Left cardiac atrium (tissue), 4 donors: ENCODE measurements at regions not wholly inside any gene's neighbourhood (a gene's known extent, or its start where the extent isn't known, plus 50 kb on each side); places are given as distances from the start of the nearest gene placed in this dataset.

Experiments
- ATAC-seq, 2 donors: fragments of 200-7000 bp; cut with Tn5 transposase; one replicate each; pipeline ENCODE4 v1.9.1; 2020; ENCODE audit warnings: mild to moderate bottlenecking in 2 of 2, moderate library complexity in 2 of 2
- DNase-seq: peaks from one replicate; pipeline ENCODE4 v3.0.0-alpha.2; 2020
- intact Hi-C, 2 donors: fragments of 100-400 bp; cut with DNase I; formaldehyde crosslinking; loops; one replicate each; pipeline versions ENCODE4 v1.14.1 to v1.15.1; 2022 to 2023
- donor health status: DM: no; HTN: yes; CAD: no.
- donor health status: DM: no; HTN: yes; CAD: no; lungs with severe emphysema.
- donor health status: DM: yes; HTN: yes; CAD: no.
- donor health status: Dilated cardiomyopathy.

GRCh38 chr6:22221630-22222029, 75.2 kb downstream of the PRL start:
- DNase-seq (no peak), ATAC-seq (no peak)
- intact Hi-C loops, result no loop called here

GRCh38 chr6:22222469-22222868, 74.4 kb downstream of the PRL start:
- intact Hi-C loops, result no loop called here
- DNase-seq (no peak), ATAC-seq (no peak)

GRCh38 chr6:22227824-22228610, 68.8 kb downstream of the PRL start:
- intact Hi-C loops, result no loop called here
- DNase-seq, result no peak
- no peak for ATAC-seq

GRCh38 chr6:22231050-22231449, 65.8 kb downstream of the PRL start:
- ATAC-seq, result no peak

GRCh38 chr6:22231616-22232015, 65.2 kb downstream of the PRL start:
- ATAC-seq, result no peak
- no peak for DNase-seq
- intact Hi-C loops, result no loop called here

More at GRCh38 chr6:22231050-22231449, 65.8 kb downstream of the PRL start:
- intact Hi-C loops, result no loop called here
- DNase-seq, result no peak

DNA sequence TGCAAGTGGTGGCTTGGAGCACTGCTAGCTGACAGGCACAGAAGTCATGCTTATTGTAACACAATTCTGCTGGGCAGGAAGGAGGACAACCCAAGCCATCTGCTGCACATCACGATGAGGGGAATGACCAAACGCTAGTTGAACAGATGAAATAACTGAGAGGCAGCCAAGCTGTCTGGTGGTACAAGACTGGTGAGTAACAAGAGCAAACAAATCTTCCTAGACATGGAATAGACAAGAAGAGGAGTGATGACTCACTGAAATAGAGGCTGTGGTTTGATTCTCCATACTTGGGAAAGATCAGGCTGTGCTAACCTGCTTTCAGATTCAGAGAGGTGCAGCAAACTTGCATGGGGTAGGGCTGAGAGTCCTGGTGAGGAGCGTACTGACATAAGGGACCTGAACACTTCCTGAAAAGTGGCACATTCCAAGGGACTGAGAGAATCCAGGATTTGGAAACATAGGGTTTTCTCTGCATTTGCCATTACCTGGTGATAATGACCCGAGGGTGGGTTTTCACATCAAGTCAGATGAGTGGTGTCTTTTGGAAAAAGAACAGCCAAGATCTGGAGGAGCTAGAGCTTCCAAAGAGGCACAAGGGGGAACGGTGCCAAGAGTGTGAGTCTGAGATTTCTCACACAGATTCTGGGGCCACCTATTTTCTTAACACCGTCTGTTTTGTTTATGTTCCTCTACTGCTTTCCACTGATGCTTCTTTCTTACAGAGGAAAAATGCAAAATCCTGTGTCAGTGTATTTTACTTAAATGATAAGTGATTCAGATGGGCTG, 60.0 kb downstream of the PRL start:
- intact Hi-C loops, result no loop called here
- ATAC-seq (peak in 1 of 2 donors; percentile 73), DNase-seq (no peak)
